ENCODE measurements at regions not wholly inside any gene's neighbourhood (a gene's known extent, or its start where the extent isn't known, plus 50 kb on each side); places are given as distances from the start of the nearest gene placed in this dataset.
"Not testable (repeated sequence)": the region's sequence is repeated elsewhere in the genome, so short reads cannot be mapped to it uniquely, and the experiment has no call there.

GRCh38 chr15:79156704-79157375 is 66.3 kb upstream of the RASGRF1 start:
- Histone ChIP-seq H3K27me3 (no peaks in the 10 kb centered on the region), H3K4me3 (no peak overlapping the region), H3K9me3 (no peaks in the 10 kb centered on the region), H3K27ac (no peak overlapping the region), H3K36me3 (no peaks in the 10 kb centered on the region), H3K4me1 (peaks cover 0 to 4% (median 0%) of the 10 kb centered on the region in 4 donors)
- TF ChIP-seq CTCF (IDR thresholded peaks at IDR 0.05) (no peak), POLR2A (IDR thresholded peaks at IDR 0.05) (no peak), EP300 (IDR thresholded peaks at IDR 0.05) (no peak)
- 78 to 90% methylated on average over 7 of the region's 7 CpGs for WGBS, 2 donors
- no peak for DNase-seq (ENCODE audit: low spot score in 2 of 2)

GRCh38 chr15:79154483-79155135 is 64.0 kb upstream of the RASGRF1 start:
- Histone ChIP-seq H3K27ac (no peak overlapping the region), H3K4me1 (peaks cover 0 to 4% (median 0%) of the 10 kb centered on the region in 4 donors), H3K9me3 (peaks cover 0 to 3% (median 0%) of the 10 kb centered on the region in 4 donors), H3K4me3 (no peak overlapping the region), H3K27me3 (no peaks in the 10 kb centered on the region), H3K36me3 (no peaks in the 10 kb centered on the region)
- DNase-seq (ENCODE audit: low spot score in 2 of 2) = no peak
- no peak for TF ChIP-seq POLR2A (IDR thresholded peaks at IDR 0.05)
- TF ChIP-seq CTCF (IDR thresholded peaks at IDR 0.05) = no peak
- no peak for TF ChIP-seq EP300 (IDR thresholded peaks at IDR 0.05)
- 19 to 21% methylated on average over 9 of the region's 9 CpGs for WGBS, 2 donors

- not testable (repeated sequence) for H3K27me3 ChIP-seq; H3K36me3 ChIP-seq; H3K4me1 ChIP-seq; H3K27ac ChIP-seq; H3K4me3 ChIP-seq; DNase-seq (ENCODE audit: low spot score in 2 of 2)
- H3K9me3 ChIP-seq = peaks cover 0 to 14% (median 0%) of the 10 kb centered on the region in 4 donors
- WGBS, 2 donors = 92 to 100% methylated on average over 1 of the region's 1 CpG
These were observed 53.7 kb upstream of the RASGRF1 start for GRCh38 chr15:79144290-79144689.

- no peaks in the 10 kb centered on the region for H3K27me3 ChIP-seq
- WGBS, 2 donors = 26 to 30% methylated on average over 1 of the region's 1 CpG
- no peak for DNase-seq (ENCODE audit: low spot score in 2 of 2)
These were observed 50.4 kb upstream of the RASGRF1 start for GRCh38 chr15:79140846-79141570.

More at GRCh38 chr15:79140846-79141570, 50.4 kb upstream of the RASGRF1 start:
- TF ChIP-seq CTCF (IDR thresholded peaks at IDR 0.05) (no peak), POLR2A (IDR thresholded peaks at IDR 0.05) (no peak), EP300 (IDR thresholded peaks at IDR 0.05) (no peak)
- no peak overlapping the region for H3K4me3 ChIP-seq
- no peak overlapping the region for H3K27ac ChIP-seq
- peaks cover 0 to 11% (median 0%) of the 10 kb centered on the region in 4 donors for H3K9me3 ChIP-seq
- H3K4me1 ChIP-seq = no peaks in the 10 kb centered on the region
- no peaks in the 10 kb centered on the region for H3K36me3 ChIP-seq

Small RNAs in the stretch of these regions (small RNA-seq; reads per million reads assigned to genes)
- gene MIR184 = 7.7 reads per million, percentile 88 among the genes with 10 or more reads in this experiment
